GM20000 (cell line): ENCODE measurements at regions not wholly inside any gene's neighbourhood (a gene's known extent, or its start where the extent isn't known, plus 50 kb on each side); places are given as distances from the start of the nearest gene placed in this dataset.

Experiments
- DNase-seq: peaks from one replicate; pipeline ENCODE4 v3.0.0; 2012; ENCODE audit warnings: low spot score
- TF ChIP-seq, protein P1 (sequence below): IDR thresholded peaks from 2 replicates; pipeline ENCODE4 v1.5.1; 2012; ENCODE audit warnings: mild to moderate bottlenecking, control low read depth; ENCODE audit errors: extremely low read depth, missing control alignments

GRCh38 chr3:22900296-22900695 lies 302.8 kb upstream of the UBE2E2 start:
- TF ChIP-seq, protein P1, sequence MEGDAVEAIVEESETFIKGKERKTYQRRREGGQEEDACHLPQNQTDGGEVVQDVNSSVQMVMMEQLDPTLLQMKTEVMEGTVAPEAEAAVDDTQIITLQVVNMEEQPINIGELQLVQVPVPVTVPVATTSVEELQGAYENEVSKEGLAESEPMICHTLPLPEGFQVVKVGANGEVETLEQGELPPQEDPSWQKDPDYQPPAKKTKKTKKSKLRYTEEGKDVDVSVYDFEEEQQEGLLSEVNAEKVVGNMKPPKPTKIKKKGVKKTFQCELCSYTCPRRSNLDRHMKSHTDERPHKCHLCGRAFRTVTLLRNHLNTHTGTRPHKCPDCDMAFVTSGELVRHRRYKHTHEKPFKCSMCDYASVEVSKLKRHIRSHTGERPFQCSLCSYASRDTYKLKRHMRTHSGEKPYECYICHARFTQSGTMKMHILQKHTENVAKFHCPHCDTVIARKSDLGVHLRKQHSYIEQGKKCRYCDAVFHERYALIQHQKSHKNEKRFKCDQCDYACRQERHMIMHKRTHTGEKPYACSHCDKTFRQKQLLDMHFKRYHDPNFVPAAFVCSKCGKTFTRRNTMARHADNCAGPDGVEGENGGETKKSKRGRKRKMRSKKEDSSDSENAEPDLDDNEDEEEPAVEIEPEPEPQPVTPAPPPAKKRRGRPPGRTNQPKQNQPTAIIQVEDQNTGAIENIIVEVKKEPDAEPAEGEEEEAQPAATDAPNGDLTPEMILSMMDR, result no peak
- no peak for DNase-seq

DNA sequence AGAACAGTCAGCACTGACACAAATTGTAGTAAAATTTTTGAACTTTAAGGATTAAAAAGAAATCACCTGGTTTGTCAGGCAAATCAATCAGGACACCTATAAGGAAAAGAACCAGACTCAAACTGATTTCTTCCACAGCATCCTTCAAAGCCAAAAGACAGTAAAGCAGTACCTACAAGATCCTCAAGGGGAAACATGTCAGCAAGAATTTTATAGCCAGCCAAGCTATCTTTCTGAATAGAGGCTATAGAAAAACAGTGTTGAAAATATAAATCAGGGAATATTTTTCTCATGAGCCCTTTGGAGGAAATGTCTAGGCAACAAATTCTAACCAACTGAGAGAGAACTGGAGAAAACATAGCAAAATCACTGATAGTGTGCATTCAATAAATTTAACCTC lies 301.4 kb upstream of the UBE2E2 start:
- TF ChIP-seq, protein P1, result no peak
- no peak for DNase-seq

DNA sequence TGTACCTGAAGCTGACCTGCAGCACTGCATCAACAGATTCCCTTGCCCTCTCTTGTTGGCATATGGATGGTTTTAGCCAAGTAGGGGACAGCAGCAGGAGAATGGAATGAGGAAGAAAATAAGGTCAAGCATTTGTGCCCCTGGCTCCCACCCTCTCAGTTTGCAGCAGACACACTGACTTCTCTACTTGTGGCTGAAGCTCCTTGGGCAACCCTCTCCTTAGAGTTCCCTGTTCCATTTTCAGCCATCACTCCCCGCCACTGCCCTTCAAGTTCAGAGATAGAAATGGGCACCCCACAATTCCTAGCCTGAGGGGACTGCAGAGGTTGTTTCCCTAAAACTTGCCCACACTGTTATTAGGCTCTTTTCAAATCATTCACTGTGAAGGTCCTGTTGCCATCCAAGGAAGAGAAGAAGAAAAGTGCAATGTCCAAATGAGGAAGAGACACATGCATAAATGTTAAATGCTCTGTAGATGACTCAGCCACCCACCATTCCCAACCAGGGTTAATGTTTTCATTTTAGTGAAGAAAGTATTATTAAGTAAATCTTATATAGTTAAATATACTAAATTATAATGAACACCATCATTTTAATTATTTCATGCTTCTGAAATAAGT lies 295.9 kb upstream of the UBE2E2 start:
- TF ChIP-seq, protein P1, result no peak
- DNase-seq, result no peak

DNA sequence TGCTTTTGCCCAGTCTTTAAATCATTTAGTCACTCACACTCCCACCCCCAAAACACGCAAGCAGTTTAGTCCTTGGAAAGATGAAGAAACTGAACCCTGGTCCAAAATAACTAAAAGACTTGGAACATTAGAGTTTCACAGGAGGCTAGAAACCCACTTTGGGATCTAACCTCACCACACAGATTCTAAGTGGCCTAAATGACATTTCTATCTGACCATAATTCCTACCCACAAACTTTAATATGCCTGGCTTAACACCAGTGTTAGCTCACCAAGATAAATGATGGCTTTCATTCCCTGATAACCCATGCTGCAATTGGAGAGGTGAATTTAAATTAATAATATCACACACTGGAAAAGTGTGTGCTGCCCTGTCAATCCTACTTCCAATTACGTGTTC lies 295.3 kb upstream of the UBE2E2 start:
- no peak for DNase-seq
- TF ChIP-seq, protein P1, result no peak

GRCh38 chr3:22908989-22909507 lies 294.1 kb upstream of the UBE2E2 start:
- TF ChIP-seq, protein P1, result no peak
- DNase-seq, result no peak

- TF ChIP-seq, protein P1, result no peak
- no peak for DNase-seq
Observed at GRCh38 chr3:22916933-22917332, 286.2 kb upstream of the UBE2E2 start.

- DNase-seq, result no peak
- TF ChIP-seq, protein P1, result no peak
Observed at GRCh38 chr3:22920006-22920405, 283.1 kb upstream of the UBE2E2 start.
